ENCODE measurements at regions not wholly inside any gene's neighbourhood (a gene's known extent, or its start where the extent isn't known, plus 50 kb on each side); places are given as distances from the start of the nearest gene placed in this dataset.

GRCh38 chr1:96632045-96632664, 89.4 kb upstream of the PTBP2 start:
- TF ChIP-seq CTCF (IDR thresholded peaks at IDR 0.05; ENCODE audit: insufficient read depth, low read depth, low read length), result no peak
- no peak for TF ChIP-seq EZH2 (IDR thresholded peaks at IDR 0.05; ENCODE audit: insufficient read depth, low read length)

All from astrocyte (in vitro differentiated cells and primary cell).